Osteocyte (in vitro differentiated cells): ENCODE measurements at regions not wholly inside any gene's neighbourhood (a gene's known extent, or its start where the extent isn't known, plus 50 kb on each side); places are given as distances from the start of the nearest gene placed in this dataset.

Source experiments
- DNase-seq: peaks from one replicate; pipeline ENCODE4 v3.0.0; 2021; ENCODE audit warnings: mixed read lengths; ENCODE audit not compliant: unreplicated experiment; ENCODE audit errors: extremely low spot score
- H3K27ac Mint-ChIP-seq: one replicate; pipeline ENCODE4 v1.8.0; 2021; ENCODE audit warnings: mild to moderate bottlenecking, mixed read lengths; ENCODE audit not compliant: unreplicated experiment
- H3K27me3 Mint-ChIP-seq: one replicate; pipeline ENCODE4 v1.8.0; 2021; ENCODE audit warnings: mixed read lengths; ENCODE audit not compliant: unreplicated experiment
- H3K36me3 Mint-ChIP-seq: one replicate; pipeline ENCODE4 v1.8.0; 2021; ENCODE audit warnings: mixed read lengths; ENCODE audit not compliant: unreplicated experiment
- H3K4me1 Mint-ChIP-seq: one replicate; pipeline ENCODE4 v1.8.0; 2021; ENCODE audit warnings: mixed read lengths; ENCODE audit not compliant: unreplicated experiment
- H3K4me3 Mint-ChIP-seq: one replicate; pipeline ENCODE4 v1.8.0; 2021; ENCODE audit warnings: mild to moderate bottlenecking, moderate library complexity, mixed read lengths; ENCODE audit not compliant: unreplicated experiment
- H3K9me3 Mint-ChIP-seq: one replicate; pipeline ENCODE4 v1.8.0; 2021; ENCODE audit warnings: mixed read lengths; ENCODE audit not compliant: unreplicated experiment
- CTCF ChIP-seq: fragments of 200-600 bp; sonication (generic); IDR thresholded peaks from 2 replicates; pipeline ENCODE4 v1.5.0; 2021; ENCODE audit warnings: antibody characterized with exemption, mild to moderate bottlenecking, moderate library complexity

GRCh38 chr1:73804935-73805334, 393.0 kb downstream of the LRRIQ3 start:
- H3K4me3 Mint-ChIP-seq = no peak overlapping the region
- no peak overlapping the region for H3K27ac Mint-ChIP-seq
- H3K4me1 Mint-ChIP-seq = peaks cover 13% of the 10 kb centered on the region
- no peak for TF ChIP-seq CTCF
- DNase-seq = no peak
- H3K36me3 Mint-ChIP-seq = no peaks in the 10 kb centered on the region
- no peaks in the 10 kb centered on the region for H3K9me3 Mint-ChIP-seq
- no peaks in the 10 kb centered on the region for H3K27me3 Mint-ChIP-seq

- no peaks in the 10 kb centered on the region for H3K9me3 Mint-ChIP-seq
- no peak for DNase-seq
- no peak overlapping the region for H3K4me3 Mint-ChIP-seq
- no peaks in the 10 kb centered on the region for H3K36me3 Mint-ChIP-seq
- no peaks in the 10 kb centered on the region for H3K27me3 Mint-ChIP-seq
- H3K4me1 Mint-ChIP-seq = peaks cover 13% of the 10 kb centered on the region
- H3K27ac Mint-ChIP-seq = no peak overlapping the region
- no peak for TF ChIP-seq CTCF
Measured at GRCh38 chr1:73803380-73803779, 394.6 kb downstream of the LRRIQ3 start.

- DNase-seq = no peak
- Mint-ChIP-seq H3K4me1 (peaks cover 13% of the 10 kb centered on the region), H3K9me3 (no peaks in the 10 kb centered on the region), H3K27me3 (no peaks in the 10 kb centered on the region), H3K4me3 (no peak overlapping the region), H3K27ac (no peak overlapping the region), H3K36me3 (no peaks in the 10 kb centered on the region)
- no peak for TF ChIP-seq CTCF
Measured at GRCh38 chr1:73801912-73802429, 396.0 kb downstream of the LRRIQ3 start.

GRCh38 chr1:73800376-73800775, 397.6 kb downstream of the LRRIQ3 start:
- H3K9me3 Mint-ChIP-seq = no peaks in the 10 kb centered on the region
- H3K36me3 Mint-ChIP-seq = no peaks in the 10 kb centered on the region
- no peak for TF ChIP-seq CTCF
- no peak for DNase-seq
- H3K4me1 Mint-ChIP-seq = peaks cover 13% of the 10 kb centered on the region
- no peak overlapping the region for H3K27ac Mint-ChIP-seq
- H3K27me3 Mint-ChIP-seq = no peaks in the 10 kb centered on the region
- no peak overlapping the region for H3K4me3 Mint-ChIP-seq

- no peak for TF ChIP-seq CTCF
- DNase-seq = no peak
- Mint-ChIP-seq H3K27ac (no peak overlapping the region), H3K36me3 (no peaks in the 10 kb centered on the region), H3K4me1 (no peaks in the 10 kb centered on the region), H3K9me3 (no peaks in the 10 kb centered on the region), H3K27me3 (no peaks in the 10 kb centered on the region), H3K4me3 (no peak overlapping the region)
Measured at GRCh38 chr1:73789965-73790364, 408.0 kb downstream of the LRRIQ3 start.
